Activated CD4-positive, alpha-beta memory T cell treated with anti-CD3 and anti-CD28 coated beads, Interleukin-2, amount 10 ng/mL, durations not matched to agents 7 days and 5 days (primary cell): ENCODE measurements at regions not wholly inside any gene's neighbourhood (a gene's known extent, or its start where the extent isn't known, plus 50 kb on each side); places are given as distances from the start of the nearest gene placed in this dataset.

Source experiments
- CTCF ChIA-PET: fragments of 350-600 bp; sonication (Branson Sonifier 250); formaldehyde crosslinking; loops from one replicate; lab custom pipeline; 2021; ENCODE audit warnings: antibody characterized with exemption, inconsistent platforms; lab: Charles Lee
- POLR2A ChIA-PET: fragments of 350-600 bp; sonication (Branson Sonifier 250); formaldehyde crosslinking; loops from one replicate; lab custom pipeline; 2021; ENCODE audit warnings: antibody characterized with exemption; lab: Charles Lee
- DNase-seq: peaks from one replicate; pipeline ENCODE4 v3.0.0-alpha.2; 2020
- H3K27ac Mint-ChIP-seq: one replicate; pipeline ENCODE4 v1.8.0; 2021; ENCODE audit warnings: mild to moderate bottlenecking, mixed read lengths
- H3K27me3 Mint-ChIP-seq: one replicate; pipeline ENCODE4 v1.8.0; 2021; ENCODE audit warnings: mixed read lengths
- H3K36me3 Mint-ChIP-seq: one replicate; pipeline ENCODE4 v1.8.0; 2021; ENCODE audit warnings: low read depth, mixed read lengths
- H3K4me1 Mint-ChIP-seq: one replicate; pipeline ENCODE4 v1.8.0; 2021; ENCODE audit warnings: mixed read lengths
- H3K4me3 Mint-ChIP-seq: one replicate; pipeline ENCODE4 v1.8.0; 2021; ENCODE audit warnings: mild to moderate bottlenecking, mixed read lengths
- H3K9me3 Mint-ChIP-seq: one replicate; pipeline ENCODE4 v1.8.0; 2021; ENCODE audit warnings: mixed read lengths

- POLR2A ChIA-PET: no interaction called here
- H3K36me3 Mint-ChIP-seq: no peaks in the 10 kb centered on the region
- CTCF ChIA-PET: no interaction called here
- no peak overlapping the region for H3K27ac Mint-ChIP-seq
- DNase-seq: no peak
- H3K27me3 Mint-ChIP-seq: no peaks in the 10 kb centered on the region
- no peaks in the 10 kb centered on the region for H3K4me1 Mint-ChIP-seq
- no peak overlapping the region for H3K4me3 Mint-ChIP-seq
- peaks cover 2% of the 10 kb centered on the region for H3K9me3 Mint-ChIP-seq
Observed at GRCh38 chr4:57490520-57491255, 380.5 kb upstream of the IGFBP7 start.

GRCh38 chr4:57488366-57489162, 378.4 kb upstream of the IGFBP7 start:
- Mint-ChIP-seq H3K9me3 (peaks cover 2% of the 10 kb centered on the region), H3K27me3 (no peaks in the 10 kb centered on the region), H3K4me3 (no peak overlapping the region), H3K36me3 (no peaks in the 10 kb centered on the region), H3K27ac (no peak overlapping the region), H3K4me1 (no peaks in the 10 kb centered on the region)
- ChIA-PET POLR2A (no interaction called here), CTCF (no interaction called here)
- DNase-seq: no peak

- DNase-seq: no peak
- no peak overlapping the region for H3K27ac Mint-ChIP-seq
- no peaks in the 10 kb centered on the region for H3K4me1 Mint-ChIP-seq
- H3K36me3 Mint-ChIP-seq: no peaks in the 10 kb centered on the region
- no peak overlapping the region for H3K4me3 Mint-ChIP-seq
- H3K9me3 Mint-ChIP-seq: peaks cover 7% of the 10 kb centered on the region
- POLR2A ChIA-PET: no interaction called here
- CTCF ChIA-PET: no interaction called here
- no peaks in the 10 kb centered on the region for H3K27me3 Mint-ChIP-seq
Observed at GRCh38 chr4:57475424-57475823, 365.2 kb upstream of the IGFBP7 start.

GRCh38 chr4:57465321-57466056, 355.3 kb upstream of the IGFBP7 start:
- Mint-ChIP-seq H3K27ac (no peak overlapping the region), H3K27me3 (no peaks in the 10 kb centered on the region)

GRCh38 chr4:57462843-57463242, 352.7 kb upstream of the IGFBP7 start:
- ChIA-PET POLR2A (no interaction called here), CTCF (no interaction called here)
- H3K4me3 Mint-ChIP-seq: no peak overlapping the region
- no peak overlapping the region for H3K27ac Mint-ChIP-seq
- peaks cover 2% of the 10 kb centered on the region for H3K9me3 Mint-ChIP-seq
- no peaks in the 10 kb centered on the region for H3K36me3 Mint-ChIP-seq
- DNase-seq: no peak
- H3K27me3 Mint-ChIP-seq: no peaks in the 10 kb centered on the region
- no peaks in the 10 kb centered on the region for H3K4me1 Mint-ChIP-seq

More at GRCh38 chr4:57465321-57466056, 355.3 kb upstream of the IGFBP7 start:
- no peak for DNase-seq
- no peaks in the 10 kb centered on the region for H3K4me1 Mint-ChIP-seq
- CTCF ChIA-PET: no interaction called here
- peaks cover 2% of the 10 kb centered on the region for H3K9me3 Mint-ChIP-seq
- no peak overlapping the region for H3K4me3 Mint-ChIP-seq
- H3K36me3 Mint-ChIP-seq: no peaks in the 10 kb centered on the region
- POLR2A ChIA-PET: no interaction called here

- H3K36me3 Mint-ChIP-seq: no peaks in the 10 kb centered on the region
- no peak overlapping the region for H3K4me3 Mint-ChIP-seq
- H3K27ac Mint-ChIP-seq: no peak overlapping the region
- DNase-seq: no peak
- CTCF ChIA-PET: no interaction called here
- no peaks in the 10 kb centered on the region for H3K9me3 Mint-ChIP-seq
- no peaks in the 10 kb centered on the region for H3K27me3 Mint-ChIP-seq
- no peaks in the 10 kb centered on the region for H3K4me1 Mint-ChIP-seq
- POLR2A ChIA-PET: no interaction called here
Observed at GRCh38 chr4:57460967-57461366, 350.8 kb upstream of the IGFBP7 start.

- Mint-ChIP-seq H3K27ac (no peak overlapping the region), H3K9me3 (no peaks in the 10 kb centered on the region), H3K27me3 (no peaks in the 10 kb centered on the region), H3K4me1 (no peaks in the 10 kb centered on the region), H3K36me3 (no peaks in the 10 kb centered on the region), H3K4me3 (no peak overlapping the region)
- ChIA-PET CTCF (no interaction called here), POLR2A (no interaction called here)
- no peak for DNase-seq
Observed at GRCh38 chr4:57448901-57449300, 338.7 kb upstream of the IGFBP7 start.

GRCh38 chr4:57448452-57448851, 338.3 kb upstream of the IGFBP7 start:
- no peaks in the 10 kb centered on the region for H3K9me3 Mint-ChIP-seq
- POLR2A ChIA-PET: no interaction called here
- no peak for DNase-seq
- H3K27me3 Mint-ChIP-seq: no peaks in the 10 kb centered on the region
- H3K4me1 Mint-ChIP-seq: no peaks in the 10 kb centered on the region
- CTCF ChIA-PET: no interaction called here
- no peak overlapping the region for H3K4me3 Mint-ChIP-seq
- H3K36me3 Mint-ChIP-seq: no peaks in the 10 kb centered on the region
- no peak overlapping the region for H3K27ac Mint-ChIP-seq

- no peaks in the 10 kb centered on the region for H3K27me3 Mint-ChIP-seq
- DNase-seq: no peak
- ChIA-PET CTCF (no interaction called here), POLR2A (no interaction called here)
- no peaks in the 10 kb centered on the region for H3K9me3 Mint-ChIP-seq
- H3K4me1 Mint-ChIP-seq: no peaks in the 10 kb centered on the region
- no peaks in the 10 kb centered on the region for H3K36me3 Mint-ChIP-seq
- H3K4me3 Mint-ChIP-seq: no peak overlapping the region
- H3K27ac Mint-ChIP-seq: no peak overlapping the region
Observed at GRCh38 chr4:57446266-57446665, 336.1 kb upstream of the IGFBP7 start.

GRCh38 chr4:57445686-57446085, 335.5 kb upstream of the IGFBP7 start:
- DNase-seq: no peak
- H3K27me3 Mint-ChIP-seq: no peaks in the 10 kb centered on the region
- no peak overlapping the region for H3K27ac Mint-ChIP-seq
- POLR2A ChIA-PET: no interaction called here
- H3K36me3 Mint-ChIP-seq: no peaks in the 10 kb centered on the region
- CTCF ChIA-PET: no interaction called here
- H3K4me3 Mint-ChIP-seq: no peak overlapping the region
- no peaks in the 10 kb centered on the region for H3K4me1 Mint-ChIP-seq
- H3K9me3 Mint-ChIP-seq: no peaks in the 10 kb centered on the region

GRCh38 chr4:57444671-57445070, 334.5 kb upstream of the IGFBP7 start:
- Mint-ChIP-seq H3K4me3 (no peak overlapping the region), H3K36me3 (no peaks in the 10 kb centered on the region), H3K27me3 (no peaks in the 10 kb centered on the region), H3K27ac (no peak overlapping the region), H3K9me3 (no peaks in the 10 kb centered on the region), H3K4me1 (no peaks in the 10 kb centered on the region)
- POLR2A ChIA-PET: no interaction called here
- CTCF ChIA-PET: interaction anchor here (1.1 kb wide), 1 partner anchor 281 kb away, joined by 4 read pairs; no protein-coding TSS in a partner anchor
- no peak for DNase-seq

- Mint-ChIP-seq H3K27ac (no peak overlapping the region), H3K9me3 (no peaks in the 10 kb centered on the region), H3K4me3 (no peak overlapping the region), H3K36me3 (no peaks in the 10 kb centered on the region), H3K4me1 (no peaks in the 10 kb centered on the region), H3K27me3 (no peaks in the 10 kb centered on the region)
- POLR2A ChIA-PET: no interaction called here
- CTCF ChIA-PET: interaction anchor here (1.1 kb wide), 1 partner anchor 280 kb away, joined by 4 read pairs; no protein-coding TSS in a partner anchor
- DNase-seq: no peak
Observed at GRCh38 chr4:57443787-57444186, 333.6 kb upstream of the IGFBP7 start.

- no peak for DNase-seq
- CTCF ChIA-PET: no interaction called here
- POLR2A ChIA-PET: no interaction called here
- Mint-ChIP-seq H3K4me3 (no peak overlapping the region), H3K4me1 (no peaks in the 10 kb centered on the region), H3K27ac (no peak overlapping the region), H3K9me3 (no peaks in the 10 kb centered on the region), H3K36me3 (no peaks in the 10 kb centered on the region), H3K27me3 (no peaks in the 10 kb centered on the region)
Observed at GRCh38 chr4:57443308-57443707, 333.1 kb upstream of the IGFBP7 start.
